GM12878 (cell line): ENCODE measurements at regions not wholly inside any gene's neighbourhood (a gene's known extent, or its start where the extent isn't known, plus 50 kb on each side); places are given as distances from the start of the nearest gene placed in this dataset.

Experiments
- NBN ChIP-seq: fragments of 450-650 bp; IDR thresholded peaks from 2 replicates; pipeline ENCODE4 v1.6.1; 2016
- TARDBP ChIP-seq: IDR thresholded peaks from 2 replicates; pipeline ENCODE4 v1.6.1; 2016; ENCODE audit warnings: borderline replicate concordance
- TCF3 ChIP-seq: IDR thresholded peaks from 2 replicates; pipeline ENCODE4 v1.6.1; 2012; ENCODE audit warnings: low read depth, mild to moderate bottlenecking, low read length, borderline replicate concordance; ENCODE audit not compliant: insufficient read depth

GRCh38 chr2:228239207-228239906 lies 57.9 kb upstream of the SPHKAP start (continued):
- TF ChIP-seq TCF3 (no peak), TARDBP (no peak), NBN (no peak)
